GM19035 (cell line): ENCODE measurements at regions not wholly inside any gene's neighbourhood (a gene's known extent, or its start where the extent isn't known, plus 50 kb on each side); places are given as distances from the start of the nearest gene placed in this dataset.

Experiments
- ATAC-seq: cut with Tn5 transposase; IDR thresholded peaks from one replicate; pipeline ENCODE4 v1.9.1; 2021; ENCODE audit not compliant: unreplicated experiment

- ATAC-seq = no peak
These were observed 82.3 kb upstream of the CCDC112 start for GRCh38 chr5:115378754-115379153.

DNA sequence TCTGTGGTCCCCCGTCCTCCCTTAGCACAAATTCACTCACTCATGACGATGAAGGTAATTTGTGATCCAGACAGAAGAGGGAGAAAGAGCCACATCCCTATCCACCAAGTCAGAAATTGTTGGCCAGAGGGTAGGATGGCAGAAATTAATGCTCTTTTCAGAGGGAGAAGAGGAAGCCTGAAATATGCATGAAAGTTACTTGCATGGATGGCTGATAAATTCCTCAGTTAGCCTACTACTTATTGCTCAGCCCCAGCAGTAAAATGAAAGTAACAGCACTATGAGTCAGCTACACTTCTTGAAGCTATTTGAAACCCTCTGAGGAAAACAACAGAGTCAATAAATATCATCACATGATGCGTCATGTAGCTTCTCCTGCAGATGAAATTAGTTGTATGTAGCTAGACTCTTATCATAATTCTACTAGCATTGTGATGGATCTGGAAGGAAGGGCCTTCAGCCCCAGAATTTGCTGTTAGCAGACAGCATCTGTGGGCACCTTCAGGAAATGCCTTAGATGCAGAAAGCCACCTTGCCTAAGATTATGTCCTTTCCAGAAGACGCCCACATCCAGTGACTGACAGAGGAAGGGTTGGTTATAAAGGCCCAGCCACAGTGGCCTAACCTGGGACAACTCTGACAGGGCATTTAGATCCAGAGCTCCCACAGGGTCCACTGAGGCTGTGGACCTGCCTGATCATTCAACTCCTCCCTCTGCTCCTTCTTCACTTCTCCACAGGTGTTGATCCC is 81.2 kb upstream of the CCDC112 start:
- ATAC-seq = peak; percentile 60

DNA sequence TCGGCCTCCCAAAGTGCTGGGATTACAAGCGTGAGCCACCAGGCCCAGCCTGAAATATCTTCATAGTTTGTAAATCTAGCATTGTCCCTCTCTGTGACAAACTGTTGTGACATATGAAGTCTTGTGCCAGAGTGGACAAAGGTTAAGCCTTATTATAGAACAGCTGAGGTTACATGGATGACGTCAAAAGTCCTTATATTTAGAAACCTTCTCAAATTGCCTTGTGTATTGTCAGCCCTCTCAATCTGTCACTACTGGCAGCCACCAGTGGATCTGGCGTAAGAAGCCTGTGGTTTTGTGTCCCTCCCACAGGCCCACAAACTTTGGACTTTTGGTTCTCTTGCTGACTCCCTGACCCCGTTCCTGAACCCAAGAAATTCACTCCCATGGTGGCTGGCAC is 79.4 kb upstream of the CCDC112 start:
- no peak for ATAC-seq

DNA sequence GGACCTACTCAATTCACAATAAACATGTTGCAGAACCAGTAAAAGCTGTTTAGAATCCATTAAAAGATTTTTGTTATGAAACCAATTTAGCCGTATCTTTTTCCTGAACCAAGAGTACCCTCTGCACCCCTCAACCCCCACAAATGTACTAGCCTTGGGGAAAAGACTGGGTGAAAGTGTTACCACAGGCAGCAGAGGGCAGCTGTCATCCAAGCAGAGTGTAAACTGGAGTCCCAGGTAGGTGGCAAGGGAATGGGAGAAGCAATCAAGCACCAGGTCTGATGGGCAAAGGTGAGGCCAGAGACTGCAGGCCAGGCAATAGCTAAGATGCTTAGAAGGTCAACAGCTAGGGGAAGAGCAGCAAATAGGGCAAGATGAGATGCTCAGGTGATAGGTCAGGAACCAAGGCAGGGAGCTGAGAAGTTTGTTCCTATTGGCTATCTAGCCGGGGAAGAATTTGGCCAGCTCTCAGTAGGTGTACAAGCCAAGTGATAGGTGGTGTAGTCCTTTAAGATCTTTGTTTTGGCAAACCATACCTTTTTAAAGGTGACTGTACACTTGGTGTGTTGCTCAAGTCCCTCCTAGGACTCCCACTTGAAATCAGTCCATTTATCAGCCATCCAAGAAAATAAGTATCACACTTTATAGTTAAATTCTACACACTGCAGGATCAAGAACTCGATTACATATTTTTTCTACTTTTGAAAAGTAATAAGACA is 77.8 kb upstream of the CCDC112 start:
- no peak for ATAC-seq

GRCh38 chr5:115372146-115372545 is 75.7 kb upstream of the CCDC112 start:
- ATAC-seq = no peak

GRCh38 chr5:115369430-115370144 is 73.1 kb upstream of the CCDC112 start:
- no peak for ATAC-seq

DNA sequence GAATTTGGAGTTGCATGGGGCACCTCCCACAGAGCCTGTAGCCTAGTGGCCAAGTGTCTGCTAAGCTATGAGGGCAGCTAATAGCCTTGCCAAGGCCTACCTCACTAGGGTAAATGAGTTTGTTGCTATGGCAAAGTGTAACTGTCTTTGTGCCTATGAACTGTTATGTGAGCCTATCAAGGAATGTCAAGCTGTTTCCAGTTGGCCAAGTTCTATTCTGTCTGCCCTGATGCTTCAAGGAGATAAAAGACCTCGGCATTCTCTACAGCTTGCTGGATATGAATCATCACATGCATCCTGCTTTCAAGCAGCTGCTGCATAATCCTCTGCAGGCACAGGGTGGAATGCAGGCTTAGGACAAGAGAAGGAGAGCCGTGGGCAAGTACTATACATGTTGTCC is 69.8 kb upstream of the CCDC112 start:
- no peak for ATAC-seq

- no peak for ATAC-seq
These were observed 67.4 kb upstream of the CCDC112 start for GRCh38 chr5:115363879-115364278.

DNA sequence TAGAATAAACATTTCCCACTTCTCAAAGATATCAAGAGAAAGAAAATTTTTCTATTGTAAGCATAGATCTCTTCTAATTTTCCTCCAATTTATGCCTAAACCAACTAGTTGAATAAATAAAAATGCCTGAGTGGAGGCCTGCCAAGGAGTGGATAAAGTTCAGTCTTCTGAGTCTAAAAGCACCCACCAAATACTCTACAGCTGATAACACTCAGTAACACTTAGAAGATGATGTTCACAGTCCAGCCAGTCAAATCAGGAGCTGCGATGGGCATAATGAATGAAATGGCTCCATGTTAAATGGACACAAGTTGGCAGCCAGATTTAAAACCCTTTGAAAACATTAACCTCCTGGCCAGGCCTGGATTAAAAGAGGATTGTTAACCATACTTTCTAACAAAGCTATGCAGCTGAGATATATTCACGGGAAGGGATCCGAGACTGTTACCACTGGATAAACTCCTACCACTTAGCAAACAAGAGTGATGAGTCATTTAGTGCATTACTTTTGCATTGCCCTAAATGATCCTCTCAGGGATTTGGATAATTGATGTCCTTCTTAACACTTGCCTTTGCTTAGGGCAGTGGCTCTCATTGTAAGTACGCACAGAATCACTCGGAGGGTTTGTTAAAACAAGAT is 63.7 kb upstream of the CCDC112 start:
- no peak for ATAC-seq

GRCh38 chr5:115355767-115356381 is 59.4 kb upstream of the CCDC112 start:
- no peak for ATAC-seq

DNA sequence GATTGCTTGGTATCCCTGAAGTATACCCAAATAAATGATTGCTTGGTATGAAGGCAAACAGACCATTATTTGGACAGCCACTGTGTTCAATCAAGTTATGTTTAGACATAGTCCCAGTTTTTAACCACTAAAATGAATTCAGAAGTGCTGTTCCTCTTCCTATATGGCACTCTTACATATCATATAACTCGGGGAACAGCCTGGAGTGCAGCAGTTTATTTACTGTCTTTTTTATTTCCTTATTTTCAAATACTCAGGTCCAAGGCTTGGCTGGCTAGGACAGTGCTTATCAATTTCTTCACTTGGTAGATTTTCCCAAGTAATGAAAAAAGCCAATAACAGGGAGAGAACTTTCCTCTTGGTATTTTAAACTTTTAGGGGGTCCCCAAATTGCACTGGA is 58.6 kb upstream of the CCDC112 start:
- no peak for ATAC-seq

DNA sequence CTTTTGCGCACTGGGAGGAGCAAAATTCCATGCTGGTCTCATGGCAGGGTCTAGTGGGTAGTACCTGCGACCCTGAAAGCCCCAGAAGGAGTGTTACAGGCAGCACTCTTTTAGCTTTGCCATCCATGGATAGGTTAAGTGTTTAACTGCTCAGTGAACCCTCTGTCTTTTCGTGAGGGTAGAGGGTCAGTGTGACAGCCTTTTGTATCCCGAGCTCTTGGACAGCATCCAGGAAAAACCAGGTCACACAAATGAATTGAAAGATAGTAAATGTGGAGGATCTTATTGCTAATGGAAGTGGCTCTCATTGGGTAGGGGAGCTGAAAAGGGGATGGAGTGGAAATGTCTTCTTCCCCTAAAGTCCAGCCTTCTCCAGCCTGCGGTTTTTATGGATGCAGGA is 57.8 kb upstream of the CCDC112 start:
- ATAC-seq = no peak

DNA sequence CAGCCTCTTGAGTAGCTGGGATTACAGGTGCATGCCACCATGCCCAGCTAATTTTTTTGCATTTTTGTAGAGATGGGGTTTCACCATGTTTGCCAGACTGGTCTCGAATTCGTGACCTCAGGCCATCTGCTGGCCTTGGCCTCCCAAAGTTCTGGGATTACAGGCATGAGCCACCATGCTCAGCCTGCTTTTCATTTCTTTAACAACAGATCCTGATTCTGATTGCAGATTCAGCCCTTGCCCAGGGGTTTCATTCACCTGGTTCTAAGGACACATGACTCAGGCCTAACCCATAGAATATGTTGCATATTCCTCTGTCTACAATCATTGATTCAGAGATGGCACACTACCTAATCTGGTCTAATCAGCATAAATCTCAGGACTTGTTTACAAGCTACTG is 56.1 kb upstream of the CCDC112 start:
- no peak for ATAC-seq

DNA sequence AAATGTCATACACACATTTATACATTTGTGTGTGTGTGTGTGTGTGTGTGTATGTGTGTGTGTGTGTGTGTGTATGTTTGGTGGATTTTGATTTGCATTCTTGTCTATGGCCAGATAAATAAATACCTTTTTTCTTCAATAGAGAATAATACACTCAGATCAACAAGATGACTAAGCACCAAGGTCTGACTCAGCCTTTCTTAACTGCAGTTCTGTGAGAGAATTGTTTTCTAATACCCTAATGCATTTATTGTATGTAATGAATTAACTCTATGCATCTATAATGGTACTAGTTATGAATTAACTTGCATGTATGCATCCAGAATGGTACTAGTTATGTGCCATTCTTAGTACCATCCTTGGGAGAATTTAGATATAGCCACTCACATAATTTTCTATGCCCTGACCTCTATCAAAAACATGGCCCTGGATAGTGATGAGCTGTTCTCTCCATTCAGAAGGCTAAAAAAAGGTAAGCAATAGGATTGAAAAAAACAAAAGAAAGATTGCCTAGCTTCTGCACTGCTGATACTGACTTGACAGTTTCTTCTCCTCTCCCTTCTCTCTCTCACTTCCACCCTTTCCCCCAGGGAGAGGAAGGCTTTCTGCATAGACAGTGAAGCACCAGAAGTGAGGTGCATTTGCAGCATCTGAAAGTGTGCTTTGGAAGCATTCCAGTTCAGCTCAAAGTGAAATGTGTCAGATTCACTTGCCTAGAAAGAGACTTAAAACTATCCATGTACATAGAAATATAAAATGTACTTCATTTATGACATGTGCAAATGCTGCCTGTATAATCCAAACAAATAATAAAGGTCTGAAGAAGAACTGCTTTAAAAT is 55.1 kb upstream of the CCDC112 start:
- no peak for ATAC-seq

DNA sequence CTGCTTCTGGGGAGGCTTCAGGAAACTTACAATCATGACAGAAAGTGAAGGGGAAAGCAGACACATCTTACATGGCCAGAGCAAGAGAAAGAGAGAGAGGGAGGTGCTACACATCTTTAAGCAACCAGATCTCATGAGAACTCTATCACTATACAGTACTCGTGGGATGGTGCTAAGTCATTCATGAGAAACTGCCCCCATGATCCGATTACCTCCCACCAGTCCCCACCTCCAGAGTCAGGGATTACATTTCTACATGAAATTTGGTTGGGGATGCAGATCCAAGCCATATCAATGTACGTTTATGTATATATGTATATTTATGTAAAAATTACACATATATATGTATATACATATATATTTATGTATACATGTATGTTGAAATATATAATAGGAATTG is 54.4 kb upstream of the CCDC112 start:
- no peak for ATAC-seq

DNA sequence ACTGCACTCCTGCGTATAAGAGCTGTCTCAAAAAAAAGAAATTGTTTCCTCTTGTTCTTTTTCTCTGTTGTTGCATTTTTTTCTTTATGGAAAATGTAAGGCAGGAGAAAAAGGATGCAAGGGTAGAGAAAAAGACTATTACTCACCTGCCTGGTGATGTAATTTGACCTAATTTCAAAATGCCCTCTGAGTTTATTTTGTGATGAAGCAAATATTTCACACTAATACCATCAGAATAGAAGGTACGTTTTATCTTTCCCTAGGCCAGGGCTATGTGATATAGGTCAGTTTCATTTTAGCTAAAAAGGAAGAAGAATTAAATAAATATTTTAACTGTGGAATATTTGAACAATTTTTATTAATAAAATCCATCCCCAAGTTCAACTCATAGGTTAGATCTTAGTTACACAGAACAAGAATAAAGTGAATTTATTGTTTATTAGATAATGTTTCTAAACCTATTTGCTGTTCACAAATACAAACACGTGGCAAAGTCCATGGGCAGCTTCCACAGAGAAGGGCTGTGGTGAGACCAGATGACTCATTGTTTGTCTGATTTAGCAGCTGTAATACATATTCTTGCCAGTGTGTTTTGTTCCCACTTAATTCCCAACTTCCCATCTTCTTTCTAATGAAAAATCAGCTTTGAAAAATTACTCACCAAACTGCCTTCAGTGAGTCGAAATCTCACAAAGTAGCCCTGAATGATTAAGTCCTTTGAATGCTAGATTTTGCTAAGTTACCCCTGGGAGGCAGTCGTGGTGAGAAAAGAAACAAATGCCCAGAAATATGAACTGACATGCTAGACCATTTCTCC is 52.8 kb upstream of the CCDC112 start:
- ATAC-seq = no peak

DNA sequence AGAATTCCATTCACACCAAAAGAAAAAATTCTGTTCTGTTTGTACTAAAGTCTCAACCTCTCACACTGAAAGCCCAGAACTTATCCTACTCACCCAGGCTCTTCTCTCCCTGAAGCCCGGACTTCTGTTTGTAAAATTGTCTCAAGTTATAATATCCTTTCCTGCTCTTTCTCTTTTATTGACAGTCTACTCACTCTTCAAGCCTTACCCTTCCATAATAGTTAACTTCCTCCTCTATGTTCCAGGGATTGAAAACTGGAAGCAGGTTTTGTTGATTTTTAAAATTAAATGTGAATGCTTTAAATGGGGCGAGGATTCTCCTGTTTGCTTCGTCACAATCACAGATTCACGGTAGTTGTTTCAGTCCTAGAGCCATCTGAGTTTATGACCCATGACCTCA is 51.7 kb upstream of the CCDC112 start:
- ATAC-seq = no peak
